ENCODE measurements at regions not wholly inside any gene's neighbourhood (a gene's known extent, or its start where the extent isn't known, plus 50 kb on each side); places are given as distances from the start of the nearest gene placed in this dataset.

DNA sequence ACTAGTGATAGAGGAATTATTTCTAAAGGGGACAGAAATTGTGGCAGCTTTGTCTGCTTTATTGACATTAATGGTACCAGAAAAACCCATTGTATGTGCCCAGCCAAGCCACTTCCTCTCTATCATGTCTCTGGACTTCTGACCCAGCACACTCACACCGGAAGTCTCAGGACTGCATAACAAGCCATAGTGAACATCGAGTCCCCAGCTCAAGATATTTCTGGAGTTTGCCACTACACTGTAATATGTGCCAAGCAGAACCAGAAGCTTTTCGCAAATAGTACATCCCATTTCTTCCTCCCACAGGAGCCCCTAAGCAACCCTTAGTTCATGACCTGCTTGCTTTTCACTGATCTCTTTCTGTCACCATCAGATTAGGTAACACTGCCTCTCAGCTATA lies 187.4 kb upstream of the GHR start:
- no peaks in the 10 kb centered on the region for H3K36me3 ChIP-seq (ENCODE audit: control insufficient read depth in 4 of 4, insufficient read depth in 3 of 4, low read depth in 1 of 4, low read length in 3 of 4)
- H3K27ac ChIP-seq (ENCODE audit: low read depth in 1 of 2, low read length in 2 of 2) = no peak overlapping the region
- no peak for DNase-seq (ENCODE audit: low spot score)
- WGBS = 79% methylated on average over 3 of the region's 3 CpGs
- no peaks in the 10 kb centered on the region for H3K27me3 ChIP-seq (ENCODE audit: control insufficient read depth in 4 of 4, insufficient read depth in 4 of 4, low read length in 3 of 4)
- H3K4me1 ChIP-seq (ENCODE audit: control insufficient read depth in 4 of 4, insufficient read depth in 4 of 4, low read length in 3 of 4) = no peaks in the 10 kb centered on the region
- H3K9ac ChIP-seq (ENCODE audit: low read depth in 1 of 2, low read length in 2 of 2) = no peak overlapping the region
- TF ChIP-seq HNF4A (conservative IDR thresholded peaks at IDR 0.05) (no peak), FOXA1 (IDR thresholded peaks at IDR 0.05) (no peak), TAF1 (conservative IDR thresholded peaks at IDR 0.05) (no peak), JUND (IDR thresholded peaks at IDR 0.05) (no peak), FOXA2 (IDR thresholded peaks at IDR 0.05) (no peak), SP1 (IDR thresholded peaks at IDR 0.05) (no peak), HNF4G (IDR thresholded peaks at IDR 0.05) (no peak), RAD21 (IDR thresholded peaks at IDR 0.05) (no peak), EGR1 (IDR thresholded peaks at IDR 0.05; ENCODE audit: low read depth in 2 of 2) (no peak), YY1 (IDR thresholded peaks at IDR 0.05) (no peak)
- TF ChIP-seq, protein P1, sequence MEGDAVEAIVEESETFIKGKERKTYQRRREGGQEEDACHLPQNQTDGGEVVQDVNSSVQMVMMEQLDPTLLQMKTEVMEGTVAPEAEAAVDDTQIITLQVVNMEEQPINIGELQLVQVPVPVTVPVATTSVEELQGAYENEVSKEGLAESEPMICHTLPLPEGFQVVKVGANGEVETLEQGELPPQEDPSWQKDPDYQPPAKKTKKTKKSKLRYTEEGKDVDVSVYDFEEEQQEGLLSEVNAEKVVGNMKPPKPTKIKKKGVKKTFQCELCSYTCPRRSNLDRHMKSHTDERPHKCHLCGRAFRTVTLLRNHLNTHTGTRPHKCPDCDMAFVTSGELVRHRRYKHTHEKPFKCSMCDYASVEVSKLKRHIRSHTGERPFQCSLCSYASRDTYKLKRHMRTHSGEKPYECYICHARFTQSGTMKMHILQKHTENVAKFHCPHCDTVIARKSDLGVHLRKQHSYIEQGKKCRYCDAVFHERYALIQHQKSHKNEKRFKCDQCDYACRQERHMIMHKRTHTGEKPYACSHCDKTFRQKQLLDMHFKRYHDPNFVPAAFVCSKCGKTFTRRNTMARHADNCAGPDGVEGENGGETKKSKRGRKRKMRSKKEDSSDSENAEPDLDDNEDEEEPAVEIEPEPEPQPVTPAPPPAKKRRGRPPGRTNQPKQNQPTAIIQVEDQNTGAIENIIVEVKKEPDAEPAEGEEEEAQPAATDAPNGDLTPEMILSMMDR (IDR thresholded peaks at IDR 0.05; ENCODE audit: low read depth, low read length, missing input control) = no peak
- TF ChIP-seq, protein P2, sequence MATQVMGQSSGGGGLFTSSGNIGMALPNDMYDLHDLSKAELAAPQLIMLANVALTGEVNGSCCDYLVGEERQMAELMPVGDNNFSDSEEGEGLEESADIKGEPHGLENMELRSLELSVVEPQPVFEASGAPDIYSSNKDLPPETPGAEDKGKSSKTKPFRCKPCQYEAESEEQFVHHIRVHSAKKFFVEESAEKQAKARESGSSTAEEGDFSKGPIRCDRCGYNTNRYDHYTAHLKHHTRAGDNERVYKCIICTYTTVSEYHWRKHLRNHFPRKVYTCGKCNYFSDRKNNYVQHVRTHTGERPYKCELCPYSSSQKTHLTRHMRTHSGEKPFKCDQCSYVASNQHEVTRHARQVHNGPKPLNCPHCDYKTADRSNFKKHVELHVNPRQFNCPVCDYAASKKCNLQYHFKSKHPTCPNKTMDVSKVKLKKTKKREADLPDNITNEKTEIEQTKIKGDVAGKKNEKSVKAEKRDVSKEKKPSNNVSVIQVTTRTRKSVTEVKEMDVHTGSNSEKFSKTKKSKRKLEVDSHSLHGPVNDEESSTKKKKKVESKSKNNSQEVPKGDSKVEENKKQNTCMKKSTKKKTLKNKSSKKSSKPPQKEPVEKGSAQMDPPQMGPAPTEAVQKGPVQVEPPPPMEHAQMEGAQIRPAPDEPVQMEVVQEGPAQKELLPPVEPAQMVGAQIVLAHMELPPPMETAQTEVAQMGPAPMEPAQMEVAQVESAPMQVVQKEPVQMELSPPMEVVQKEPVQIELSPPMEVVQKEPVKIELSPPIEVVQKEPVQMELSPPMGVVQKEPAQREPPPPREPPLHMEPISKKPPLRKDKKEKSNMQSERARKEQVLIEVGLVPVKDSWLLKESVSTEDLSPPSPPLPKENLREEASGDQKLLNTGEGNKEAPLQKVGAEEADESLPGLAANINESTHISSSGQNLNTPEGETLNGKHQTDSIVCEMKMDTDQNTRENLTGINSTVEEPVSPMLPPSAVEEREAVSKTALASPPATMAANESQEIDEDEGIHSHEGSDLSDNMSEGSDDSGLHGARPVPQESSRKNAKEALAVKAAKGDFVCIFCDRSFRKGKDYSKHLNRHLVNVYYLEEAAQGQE (IDR thresholded peaks at IDR 0.05) = no peak
- TF ChIP-seq, protein P3, sequence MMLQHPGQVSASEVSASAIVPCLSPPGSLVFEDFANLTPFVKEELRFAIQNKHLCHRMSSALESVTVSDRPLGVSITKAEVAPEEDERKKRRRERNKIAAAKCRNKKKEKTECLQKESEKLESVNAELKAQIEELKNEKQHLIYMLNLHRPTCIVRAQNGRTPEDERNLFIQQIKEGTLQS (IDR thresholded peaks at IDR 0.05) = no peak
- TF ChIP-seq, protein P4, sequence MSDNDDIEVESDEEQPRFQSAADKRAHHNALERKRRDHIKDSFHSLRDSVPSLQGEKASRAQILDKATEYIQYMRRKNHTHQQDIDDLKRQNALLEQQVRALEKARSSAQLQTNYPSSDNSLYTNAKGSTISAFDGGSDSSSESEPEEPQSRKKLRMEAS (IDR thresholded peaks at IDR 0.05) = no peak
- no peaks in the 10 kb centered on the region for H3K9me3 ChIP-seq (ENCODE audit: control insufficient read depth in 4 of 4, low read length in 3 of 4)
- H3K4me3 ChIP-seq (ENCODE audit: low read depth in 1 of 3, low read length in 3 of 3) = no peak overlapping the region

DNA sequence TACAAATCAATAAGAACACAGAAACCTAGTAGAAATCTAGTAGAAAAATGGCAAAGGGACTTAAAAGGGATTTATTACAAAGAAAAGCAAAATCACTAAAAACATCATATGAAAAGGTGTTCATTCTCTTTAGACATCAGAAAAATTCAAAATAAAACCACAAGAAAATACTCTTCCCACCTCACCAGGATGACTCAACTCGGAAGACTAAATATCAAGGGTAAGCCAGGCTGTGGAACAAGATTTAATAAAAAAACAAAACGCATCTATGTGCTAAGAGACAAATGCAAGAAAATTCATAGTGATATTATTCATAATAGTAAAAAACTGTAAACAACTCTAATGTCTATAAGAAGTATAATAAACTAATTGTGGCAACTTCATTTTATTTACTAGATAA lies 181.6 kb upstream of the GHR start:
- TF ChIP-seq YY1 (IDR thresholded peaks at IDR 0.05) = no peak
- no peak for TF ChIP-seq TAF1 (conservative IDR thresholded peaks at IDR 0.05)
- TF ChIP-seq SP1 (IDR thresholded peaks at IDR 0.05) = no peak
- TF ChIP-seq, protein P1 (IDR thresholded peaks at IDR 0.05; ENCODE audit: low read depth, low read length, missing input control) = no peak
- TF ChIP-seq FOXA2 (IDR thresholded peaks at IDR 0.05) = no peak
- TF ChIP-seq GABPA (IDR thresholded peaks at IDR 0.05 in 1 of 2, conservative IDR thresholded peaks at IDR 0.05 in 1 of 2) = no peak
- 75% methylated on average over 2 of the region's 2 CpGs for WGBS
- H3K4me3 ChIP-seq (ENCODE audit: low read depth in 1 of 3, low read length in 3 of 3) = no peak overlapping the region

More for the DNA sequence above, 181.6 kb upstream of the GHR start:
- Histone ChIP-seq H3K27ac (ENCODE audit: low read depth in 1 of 2, low read length in 2 of 2) (no peak overlapping the region), H3K4me1 (ENCODE audit: control insufficient read depth in 4 of 4, insufficient read depth in 4 of 4, low read length in 3 of 4) (no peaks in the 10 kb centered on the region), H3K36me3 (ENCODE audit: control insufficient read depth in 4 of 4, insufficient read depth in 3 of 4, low read depth in 1 of 4, low read length in 3 of 4) (no peaks in the 10 kb centered on the region), H3K9ac (ENCODE audit: low read depth in 1 of 2, low read length in 2 of 2) (no peak overlapping the region), H3K27me3 (ENCODE audit: control insufficient read depth in 4 of 4, insufficient read depth in 4 of 4, low read length in 3 of 4) (no peaks in the 10 kb centered on the region), H3K9me3 (ENCODE audit: control insufficient read depth in 4 of 4, low read length in 3 of 4) (no peaks in the 10 kb centered on the region)
- DNase-seq (ENCODE audit: low spot score) = no peak

All from liver (tissue), 8 donors.